Colonic mucosa (tissue), 4 donors: ENCODE measurements at regions not wholly inside any gene's neighbourhood (a gene's known extent, or its start where the extent isn't known, plus 50 kb on each side); places are given as distances from the start of the nearest gene placed in this dataset.
"Not testable (repeated sequence)": the region's sequence is repeated elsewhere in the genome, so short reads cannot be mapped to it uniquely, and the experiment has no call there.

Experiments used
- DNase-seq: peaks from one replicate; pipeline ENCODE4 v3.0.0-alpha.2; 2020
- H3K27ac ChIP-seq: fragments of 200-600 bp; one replicate; pipeline ENCODE4 v1.8.0; 2021
- H3K27me3 ChIP-seq: fragments of 200-600 bp; one replicate; pipeline ENCODE4 v1.8.0; 2021
- H3K36me3 ChIP-seq: fragments of 200-600 bp; one replicate; pipeline ENCODE4 v1.8.0; 2021
- H3K4me1 ChIP-seq: fragments of 200-600 bp; one replicate; pipeline ENCODE4 v1.8.0; 2021; ENCODE audit warnings: mild to moderate bottlenecking
- H3K4me3 ChIP-seq: fragments of 200-600 bp; one replicate; pipeline ENCODE4 v1.8.0; 2021
- H3K9ac ChIP-seq, 2 donors: one replicate each; pipeline ENCODE4 v1.7.0; 2013; ENCODE audit warnings: control low read depth in 2 of 2, low read depth in 2 of 2, low read length in 2 of 2
- H3K9me3 ChIP-seq: fragments of 200-600 bp; one replicate; pipeline ENCODE4 v1.8.0; 2021
- intact Hi-C: fragments of 100-400 bp; cut with DNase I; formaldehyde crosslinking; loops from one replicate; pipeline ENCODE4 v1.14.1; 2022
- TF ChIP-seq, protein P1 (sequence below): fragments of 200-600 bp; IDR thresholded peaks from one replicate; pipeline ENCODE4 v1.8.0; 2022; ENCODE audit warnings: antibody characterized with exemption, mild to moderate bottlenecking
- donor health status: healthy.
- donor health status: DM: no; HTN: no; CAD: no.
- donor health status: DM: no; HTN: no; CAD: no.

DNA sequence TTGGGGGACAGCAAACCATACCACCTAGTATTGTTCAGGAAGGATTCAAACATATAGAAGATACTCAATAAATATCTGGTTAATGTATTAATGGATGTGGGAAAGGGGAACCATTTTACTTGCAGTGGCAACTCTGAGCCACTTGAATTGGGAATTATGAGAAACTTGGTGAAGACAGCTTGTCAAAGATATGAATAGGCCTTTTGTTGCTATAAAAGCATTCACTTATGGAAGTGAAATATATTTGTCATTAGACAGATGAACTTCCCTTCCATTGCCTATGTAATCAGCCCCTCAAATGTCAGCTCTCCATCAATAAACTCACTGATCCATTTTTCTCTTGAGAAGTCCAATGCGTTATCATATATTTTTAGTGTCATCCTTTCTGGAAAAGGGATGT lies 56.1 kb downstream of the GPR85 start:
- no peak overlapping the region for H3K4me3 ChIP-seq
- TF ChIP-seq, protein P1, sequence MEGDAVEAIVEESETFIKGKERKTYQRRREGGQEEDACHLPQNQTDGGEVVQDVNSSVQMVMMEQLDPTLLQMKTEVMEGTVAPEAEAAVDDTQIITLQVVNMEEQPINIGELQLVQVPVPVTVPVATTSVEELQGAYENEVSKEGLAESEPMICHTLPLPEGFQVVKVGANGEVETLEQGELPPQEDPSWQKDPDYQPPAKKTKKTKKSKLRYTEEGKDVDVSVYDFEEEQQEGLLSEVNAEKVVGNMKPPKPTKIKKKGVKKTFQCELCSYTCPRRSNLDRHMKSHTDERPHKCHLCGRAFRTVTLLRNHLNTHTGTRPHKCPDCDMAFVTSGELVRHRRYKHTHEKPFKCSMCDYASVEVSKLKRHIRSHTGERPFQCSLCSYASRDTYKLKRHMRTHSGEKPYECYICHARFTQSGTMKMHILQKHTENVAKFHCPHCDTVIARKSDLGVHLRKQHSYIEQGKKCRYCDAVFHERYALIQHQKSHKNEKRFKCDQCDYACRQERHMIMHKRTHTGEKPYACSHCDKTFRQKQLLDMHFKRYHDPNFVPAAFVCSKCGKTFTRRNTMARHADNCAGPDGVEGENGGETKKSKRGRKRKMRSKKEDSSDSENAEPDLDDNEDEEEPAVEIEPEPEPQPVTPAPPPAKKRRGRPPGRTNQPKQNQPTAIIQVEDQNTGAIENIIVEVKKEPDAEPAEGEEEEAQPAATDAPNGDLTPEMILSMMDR, result no peak
- H3K27me3 ChIP-seq, result no peaks in the 10 kb centered on the region
- H3K27ac ChIP-seq, result no peak overlapping the region
- intact Hi-C loops, result no loop called here
- no peaks in the 10 kb centered on the region for H3K36me3 ChIP-seq
- no peak overlapping the region for H3K9ac ChIP-seq
- no peak for DNase-seq
- H3K9me3 ChIP-seq, result no peaks in the 10 kb centered on the region
- H3K4me1 ChIP-seq, result no peaks in the 10 kb centered on the region

DNA sequence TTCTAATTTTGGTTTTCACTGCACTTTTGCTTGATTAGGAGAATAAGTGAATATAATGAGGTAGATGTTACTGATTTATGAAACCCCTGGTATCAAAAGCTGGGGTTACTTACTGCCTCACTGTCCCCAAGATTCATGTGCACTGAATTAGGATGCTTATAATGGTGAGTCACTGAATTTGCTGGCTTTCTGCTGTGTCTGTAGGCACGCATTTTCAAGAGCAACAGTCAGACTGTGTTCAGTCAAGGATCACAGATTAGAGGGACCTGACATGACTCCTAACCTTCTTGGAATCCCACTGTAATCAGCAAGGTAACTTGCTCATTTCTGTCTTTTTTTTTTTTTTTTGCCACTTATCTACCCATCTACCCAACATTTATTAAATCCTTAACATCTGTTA lies 59.7 kb downstream of the GPR85 start:
- Histone ChIP-seq H3K4me1 (no peaks in the 10 kb centered on the region), H3K9ac (no peak overlapping the region)

DNA sequence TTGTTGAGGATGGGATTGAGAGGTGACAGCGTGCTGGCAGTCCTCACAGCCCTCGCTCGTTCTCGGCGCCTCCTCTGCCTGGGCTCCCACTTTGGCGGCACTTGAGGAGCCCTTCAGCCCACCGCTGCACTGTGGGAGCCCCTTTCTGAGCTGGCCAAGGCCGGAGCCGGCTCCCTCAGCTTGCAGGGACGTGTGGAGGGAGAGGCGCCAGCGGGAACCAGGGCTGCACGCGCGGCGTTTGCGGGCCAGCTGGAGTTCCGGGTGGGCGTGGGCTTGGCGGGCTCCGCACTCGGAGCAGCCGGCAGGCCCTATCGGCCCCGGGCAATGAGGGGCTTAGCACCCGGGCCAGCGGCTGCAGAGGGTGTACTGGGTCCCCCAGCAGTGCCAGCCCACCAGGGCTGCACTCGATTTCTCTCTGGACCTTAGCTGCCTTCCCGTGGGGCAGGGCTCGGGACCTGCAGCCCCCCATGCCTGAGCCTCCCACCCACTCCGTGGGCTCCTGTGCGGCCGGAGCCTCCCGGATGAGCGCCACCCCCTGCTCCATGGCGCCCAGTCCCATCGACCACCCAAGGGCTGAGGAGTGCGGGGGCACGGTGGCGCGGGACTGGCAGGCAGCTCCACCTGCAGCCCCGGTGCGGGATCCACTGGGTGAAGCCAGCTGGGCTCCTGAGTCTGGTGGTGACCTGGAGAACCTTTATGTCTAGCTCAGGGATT lies 69.3 kb downstream of the GPR85 start:
- H3K27me3 ChIP-seq, H3K36me3 ChIP-seq, H3K9ac ChIP-seq, H3K4me1 ChIP-seq, H3K27ac ChIP-seq, H3K9me3 ChIP-seq, H3K4me3 ChIP-seq, DNase-seq: not testable (repeated sequence)
- intact Hi-C loops, result loop anchor here (10.0 kb wide), 1 partner anchor 398 kb away; no protein-coding TSS in a partner anchor

More for the DNA sequence above, 59.7 kb downstream of the GPR85 start:
- TF ChIP-seq, protein P1, result no peak
- no peak for DNase-seq
- Histone ChIP-seq H3K36me3 (no peaks in the 10 kb centered on the region), H3K27ac (no peak overlapping the region), H3K4me3 (no peak overlapping the region), H3K27me3 (no peaks in the 10 kb centered on the region), H3K9me3 (no peaks in the 10 kb centered on the region)
- intact Hi-C loops, result no loop called here

DNA sequence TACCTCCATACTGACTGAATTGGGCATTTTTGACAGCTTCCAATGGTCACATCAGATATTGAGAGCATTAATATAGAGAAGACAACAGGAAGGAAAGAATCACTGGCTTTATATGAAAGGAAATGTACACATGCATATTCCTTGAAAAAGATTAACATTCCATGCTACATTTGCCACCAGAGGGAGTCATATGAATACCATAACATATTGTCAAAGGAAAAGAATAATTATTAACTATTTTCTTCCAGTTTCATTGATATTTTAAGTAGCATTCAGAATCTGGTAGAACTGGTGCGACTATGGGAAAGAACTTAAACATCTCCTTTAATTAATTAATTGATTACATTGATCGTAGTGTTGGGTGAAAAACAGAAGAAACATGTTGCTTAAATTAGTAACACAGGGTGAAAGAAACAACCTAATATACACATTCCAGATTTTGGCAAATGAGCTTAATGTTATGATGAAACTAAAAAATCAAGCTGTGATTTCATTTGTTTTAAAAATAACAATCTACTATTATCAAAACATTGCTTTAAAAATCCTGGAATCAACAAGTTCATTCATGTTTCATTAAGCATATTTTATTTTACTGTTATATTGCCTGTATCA lies 71.5 kb downstream of the GPR85 start:
- Histone ChIP-seq H3K4me3 (no peak overlapping the region), H3K4me1 (no peaks in the 10 kb centered on the region), H3K9ac (no peak overlapping the region), H3K9me3 (no peaks in the 10 kb centered on the region), H3K36me3 (no peaks in the 10 kb centered on the region), H3K27ac (no peak overlapping the region), H3K27me3 (no peaks in the 10 kb centered on the region)
- intact Hi-C loops, result loop anchor here (10.0 kb wide), 1 partner anchor 400 kb away; no protein-coding TSS in a partner anchor
- DNase-seq, result no peak
- TF ChIP-seq, protein P1, result no peak

DNA sequence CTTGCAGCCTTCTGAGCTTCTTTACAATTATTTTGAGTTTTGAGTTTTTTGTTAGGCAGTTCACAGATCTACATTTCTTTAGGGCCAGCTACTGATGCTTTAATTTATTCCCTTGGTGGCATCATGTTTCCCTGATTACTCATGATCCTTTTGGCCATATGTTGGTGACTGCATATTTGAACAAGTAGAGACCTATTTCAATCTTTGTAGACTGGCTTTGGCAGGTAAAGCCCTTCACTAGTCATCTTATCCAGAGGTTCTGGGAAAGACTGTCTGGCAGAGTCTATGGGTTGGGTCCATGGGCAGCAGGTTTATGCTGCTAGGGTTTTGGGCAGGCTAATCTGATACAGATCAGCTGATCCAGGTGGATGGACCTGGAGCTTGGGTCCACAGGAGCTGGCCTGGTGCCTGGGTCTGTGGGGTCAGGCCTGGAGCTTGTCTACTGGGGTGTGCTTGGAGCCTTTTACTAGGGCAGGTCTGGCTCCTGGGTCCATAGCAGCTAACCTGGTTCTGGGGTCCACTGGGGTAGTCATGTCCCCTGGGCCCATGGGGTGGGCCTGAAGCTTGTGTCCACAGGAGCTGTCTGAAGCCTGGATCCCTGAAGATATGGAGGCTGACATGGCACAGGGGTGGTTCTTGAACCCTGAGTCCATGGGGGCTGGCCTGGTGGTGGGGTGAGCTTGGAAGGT lies 72.7 kb downstream of the GPR85 start:
- no peak overlapping the region for H3K9ac ChIP-seq
- no peaks in the 10 kb centered on the region for H3K4me1 ChIP-seq
- DNase-seq, result no peak
- H3K27ac ChIP-seq, result no peak overlapping the region
- no peaks in the 10 kb centered on the region for H3K9me3 ChIP-seq
- no peaks in the 10 kb centered on the region for H3K36me3 ChIP-seq
- H3K4me3 ChIP-seq, result no peak overlapping the region
- TF ChIP-seq, protein P1, result no peak
- H3K27me3 ChIP-seq, result no peaks in the 10 kb centered on the region
- intact Hi-C loops, result loop anchor here (10.0 kb wide), 1 partner anchor 401 kb away; no protein-coding TSS in a partner anchor

DNA sequence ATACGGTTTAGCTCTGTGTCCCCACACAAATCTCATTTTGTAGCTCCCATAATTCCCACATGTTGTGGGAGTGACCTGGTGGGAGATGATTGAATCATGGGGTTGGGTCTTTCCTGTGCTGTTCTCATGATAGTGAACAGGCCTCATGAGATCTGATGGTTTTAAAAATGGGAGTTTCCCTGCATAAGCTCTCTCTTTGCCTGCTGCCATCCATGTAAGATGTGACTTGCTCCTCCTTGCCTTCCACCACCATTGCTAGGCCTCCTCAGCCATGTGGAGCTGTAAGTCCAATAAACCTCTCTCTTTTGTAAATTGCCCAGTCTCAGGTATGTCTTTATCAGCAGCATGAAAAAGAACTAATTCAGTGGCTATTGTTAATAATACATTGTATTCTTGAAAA lies 73.8 kb downstream of the GPR85 start:
- not testable (repeated sequence) for H3K36me3 ChIP-seq, H3K9ac ChIP-seq, H3K4me3 ChIP-seq, DNase-seq, H3K27me3 ChIP-seq, H3K27ac ChIP-seq, H3K4me1 ChIP-seq, H3K9me3 ChIP-seq
- intact Hi-C loops, result loop anchor here (10.0 kb wide), 1 partner anchor 402 kb away; no protein-coding TSS in a partner anchor
